TTC549 (cell line): ENCODE measurements at regions not wholly inside any gene's neighbourhood (a gene's known extent, or its start where the extent isn't known, plus 50 kb on each side); places are given as distances from the start of the nearest gene placed in this dataset.

Experiments used
- FAIRE-seq: peaks from 2 replicates; lab custom pipeline; 2012; peaks lifted over from hg19 to GRCh38; lab: Jason Lieb, UNC

DNA sequence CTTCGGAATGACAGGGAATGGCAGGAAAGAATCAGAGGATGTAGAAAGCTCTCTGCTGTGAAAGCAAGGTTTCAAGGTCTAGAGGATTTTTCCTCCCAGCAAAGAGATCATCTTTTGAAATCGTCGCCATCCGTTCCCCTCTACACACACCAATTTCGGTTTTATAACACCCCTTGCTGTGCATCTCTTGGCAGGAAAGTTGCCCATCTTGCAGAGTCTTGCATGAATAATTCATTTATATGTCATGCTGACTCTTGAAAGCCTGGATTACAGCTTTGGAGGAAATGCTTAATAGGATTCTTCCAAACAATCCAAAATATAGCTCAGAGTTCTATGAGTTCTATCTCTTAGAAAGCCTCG, 262.7 kb downstream of the CHL1 start:
- no peak for FAIRE-seq

DNA sequence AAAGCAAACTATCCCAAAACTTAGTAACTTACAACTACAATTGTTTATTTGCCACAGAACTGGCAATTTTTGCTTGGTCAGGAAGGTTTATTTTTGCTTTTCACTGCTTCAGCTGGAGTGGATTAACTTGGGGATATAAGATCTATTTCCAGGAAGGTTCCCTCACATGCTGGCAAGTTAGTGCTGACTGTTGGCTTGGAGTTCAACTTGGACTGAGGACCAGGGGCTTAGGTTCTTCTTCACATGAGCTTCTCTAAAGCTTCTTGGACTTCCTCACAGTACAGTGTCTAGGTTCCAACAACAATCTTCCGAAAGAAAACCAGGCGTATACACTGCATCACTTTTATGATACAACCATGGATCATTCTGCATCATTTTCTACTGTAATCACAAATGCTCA, 264.4 kb downstream of the CHL1 start:
- FAIRE-seq = no peak

DNA sequence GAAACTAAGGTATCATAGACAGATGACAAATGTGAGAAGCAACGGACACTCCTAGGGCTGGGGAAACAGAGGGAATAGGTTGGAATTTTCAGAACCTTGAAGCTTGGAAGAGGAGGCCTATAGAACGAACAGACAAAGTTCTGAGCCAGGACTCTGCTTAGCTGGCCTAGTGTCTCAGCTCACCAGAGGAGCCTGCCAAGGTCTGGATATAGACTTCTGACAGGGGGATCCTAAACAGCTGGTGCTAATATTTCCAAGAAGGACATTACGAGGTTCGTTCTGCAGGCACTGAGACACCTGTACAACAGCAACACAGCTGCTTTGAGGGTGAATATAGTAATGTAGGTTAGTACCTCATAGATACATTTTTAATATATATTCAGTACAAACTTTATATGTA, 266.3 kb downstream of the CHL1 start:
- no peak for FAIRE-seq

DNA sequence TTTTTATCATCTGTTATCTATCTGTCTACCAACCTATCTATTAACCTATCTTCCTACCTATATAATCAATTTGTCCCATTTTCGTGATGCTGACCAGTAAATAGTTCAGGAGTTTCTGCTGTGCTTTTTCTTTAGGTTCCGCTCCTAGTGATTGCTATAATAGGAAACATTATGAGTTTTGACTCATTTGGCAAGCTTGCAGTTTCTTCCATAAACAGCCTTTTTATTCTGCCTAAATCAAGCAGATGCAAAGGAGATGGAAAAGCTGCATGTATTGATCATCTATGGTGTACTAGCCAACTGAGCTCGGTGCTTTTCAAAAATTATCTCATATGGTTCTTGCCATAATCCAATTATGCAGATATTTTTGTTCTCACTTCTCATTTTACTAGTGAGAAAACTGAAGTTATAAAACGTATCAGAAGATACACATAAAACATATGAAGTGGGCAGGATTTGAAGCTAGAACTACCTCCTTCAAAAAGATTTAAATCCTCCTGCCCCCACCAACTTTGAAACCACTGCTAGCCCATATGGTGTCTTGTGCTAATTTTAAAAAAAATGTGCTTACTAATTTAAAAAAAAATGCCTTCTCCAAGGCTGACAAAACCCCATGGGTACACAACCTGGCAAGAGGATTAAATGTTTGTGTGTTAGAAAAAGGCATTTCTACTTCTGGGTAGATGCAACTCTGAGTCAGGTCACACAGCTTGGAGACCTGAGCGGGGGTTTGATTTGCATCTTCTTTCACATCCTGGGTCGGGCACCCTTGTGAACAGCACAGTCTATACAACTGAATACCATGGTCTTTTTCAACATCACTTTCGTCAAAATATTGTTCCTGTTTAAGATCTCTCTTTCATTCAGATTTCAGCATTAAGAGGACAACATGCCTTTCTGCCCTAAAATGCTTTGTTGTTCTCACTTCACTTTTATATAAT, 267.0 kb downstream of the CHL1 start:
- FAIRE-seq = no peak

DNA sequence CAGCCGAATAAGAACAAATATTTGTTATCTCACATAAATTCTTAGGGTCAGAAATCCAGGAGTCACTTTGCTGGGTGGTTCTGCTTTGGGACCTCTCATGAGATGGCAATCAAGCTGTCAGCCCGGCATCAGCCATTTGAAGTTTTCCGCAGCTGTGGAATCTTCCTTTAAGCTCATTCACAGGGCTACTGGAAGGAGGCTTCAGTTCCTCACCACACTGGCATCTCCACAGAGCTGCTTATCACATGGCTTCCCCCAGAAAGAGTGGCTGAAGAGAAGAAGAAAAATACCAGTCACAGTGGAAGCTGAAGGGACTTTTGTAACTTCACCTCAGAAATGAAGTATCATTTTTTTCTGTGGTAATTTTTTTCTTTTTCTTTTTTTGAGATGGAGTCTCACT, 267.7 kb downstream of the CHL1 start:
- no peak for FAIRE-seq

DNA sequence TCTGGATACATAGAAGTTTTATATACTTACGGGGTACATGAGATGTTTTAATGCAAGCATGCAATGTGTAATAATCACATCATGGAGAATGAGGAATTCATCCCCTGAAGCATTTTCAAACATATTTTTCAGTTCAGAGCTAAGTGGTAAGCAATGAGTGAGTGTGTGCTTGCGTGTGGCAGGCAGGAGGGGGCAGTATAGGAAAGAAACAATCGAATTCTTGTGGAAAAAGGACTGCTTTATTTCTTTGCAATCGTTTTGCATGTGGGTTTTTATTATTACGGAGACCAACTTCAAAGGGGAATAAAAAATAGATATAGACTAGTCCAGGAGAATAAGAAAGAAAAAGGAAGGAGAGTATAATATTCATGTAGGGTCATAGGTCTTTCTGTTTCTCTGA, 271.6 kb downstream of the CHL1 start:
- FAIRE-seq = no peak

DNA sequence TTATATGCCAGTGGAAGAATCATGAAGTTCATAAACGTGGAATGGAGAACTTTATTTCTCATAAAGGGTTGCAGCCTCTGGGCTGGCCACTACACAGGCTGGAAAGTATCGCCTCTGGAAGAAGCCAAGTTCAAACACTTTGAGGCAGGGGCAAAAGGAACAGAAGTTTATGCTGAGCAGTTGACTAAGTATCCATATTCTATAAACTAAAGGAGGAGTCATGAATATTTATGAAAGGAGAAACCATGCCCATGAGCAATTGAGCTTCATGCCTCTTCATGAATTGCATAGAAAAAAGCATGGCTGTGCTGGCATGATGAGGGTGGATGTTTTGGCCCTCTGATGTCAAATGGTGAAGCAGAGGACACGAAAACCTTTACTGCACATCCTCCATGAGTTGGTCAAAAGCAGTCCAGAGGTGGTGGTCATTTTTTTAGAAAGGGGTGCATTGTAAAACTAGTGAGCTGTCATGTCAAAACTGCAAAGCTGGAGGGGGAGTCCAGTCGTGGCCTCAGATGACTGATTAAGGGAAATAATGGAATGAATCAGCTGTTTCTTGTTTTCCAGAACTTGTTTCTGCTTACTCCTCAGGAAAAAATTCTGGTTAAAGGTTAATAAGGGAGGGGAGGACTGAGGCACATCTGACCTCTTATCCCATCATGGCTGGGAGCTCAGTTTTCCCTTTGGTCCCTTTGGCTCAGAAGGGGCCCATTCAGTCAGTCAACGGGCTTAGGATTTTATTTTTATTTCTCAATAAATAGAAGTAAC, 276.7 kb downstream of the CHL1 start:
- FAIRE-seq = no peak

DNA sequence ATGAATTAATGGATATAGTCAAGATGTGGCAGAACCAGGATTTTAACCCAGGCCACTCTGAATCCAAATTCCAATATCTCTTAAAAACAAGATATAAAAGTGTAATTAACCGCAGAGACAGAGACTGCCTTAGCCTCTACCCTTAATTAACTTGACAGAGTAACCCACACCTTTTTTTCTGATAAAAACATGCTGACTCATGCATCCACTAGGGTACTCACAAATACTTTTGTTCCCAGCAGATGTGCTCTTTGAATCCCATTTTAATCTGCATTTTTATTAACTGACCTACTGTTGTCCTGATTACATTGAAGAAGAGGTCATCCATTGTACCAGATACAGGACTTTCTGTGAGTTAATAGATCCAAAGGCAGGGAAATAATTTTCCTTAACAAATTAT, 278.3 kb downstream of the CHL1 start:
- no peak for FAIRE-seq

DNA sequence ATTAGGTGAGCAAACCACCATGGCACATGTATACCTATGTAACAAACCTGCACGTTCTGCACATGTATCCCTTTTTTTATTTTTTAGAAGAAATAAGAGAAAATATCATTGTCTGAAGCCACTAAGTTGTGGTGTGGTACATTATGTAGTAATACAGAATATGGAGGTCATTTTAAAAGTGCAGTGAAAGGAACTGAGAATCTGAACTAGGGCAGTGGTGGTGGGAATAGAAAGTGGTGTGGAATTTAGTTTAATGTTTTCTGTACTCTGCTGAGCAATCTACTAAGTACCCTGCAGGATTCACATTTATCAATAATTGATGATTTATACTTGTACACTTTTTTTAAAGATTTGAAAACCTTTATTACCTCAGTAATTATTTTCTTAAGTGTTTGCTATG, 283.5 kb downstream of the CHL1 start:
- no peak for FAIRE-seq

DNA sequence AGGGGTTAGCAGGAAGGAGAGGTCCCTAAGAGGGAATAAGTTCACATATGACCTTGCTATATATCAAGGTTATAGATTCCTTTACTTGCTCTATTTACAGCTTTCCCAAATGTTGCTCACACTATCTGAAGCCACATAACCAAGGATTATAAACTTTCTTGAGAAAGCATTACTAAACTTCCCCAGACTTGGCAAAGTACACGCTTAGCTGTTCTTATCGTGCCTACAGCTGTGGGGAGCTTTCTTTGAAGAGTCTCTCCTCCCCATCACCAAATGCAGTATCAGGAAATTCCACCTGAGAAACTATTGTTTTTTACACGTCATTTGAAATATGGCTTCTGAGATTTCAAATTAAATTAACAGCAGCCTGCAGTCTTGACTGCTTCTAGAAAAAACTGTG, 284.5 kb downstream of the CHL1 start:
- no peak for FAIRE-seq

DNA sequence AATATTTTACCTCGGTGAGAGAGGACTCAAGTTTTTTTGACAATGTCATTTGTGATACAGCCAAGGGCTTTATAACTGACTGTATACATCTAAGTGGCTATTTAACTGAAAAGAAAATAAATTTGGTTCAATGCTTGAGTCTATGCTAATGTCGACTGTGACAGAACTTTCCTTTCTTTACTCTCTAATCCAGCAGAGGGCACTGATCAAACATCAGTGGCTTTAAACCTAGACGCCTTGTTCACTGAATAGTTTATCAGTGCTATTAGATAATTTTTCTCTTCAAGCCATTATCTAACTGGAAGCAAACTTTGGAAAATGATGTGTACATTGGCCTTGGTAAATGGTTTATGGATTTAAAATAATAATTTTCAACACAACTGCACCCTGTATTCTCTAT, 285.1 kb downstream of the CHL1 start:
- no peak for FAIRE-seq

DNA sequence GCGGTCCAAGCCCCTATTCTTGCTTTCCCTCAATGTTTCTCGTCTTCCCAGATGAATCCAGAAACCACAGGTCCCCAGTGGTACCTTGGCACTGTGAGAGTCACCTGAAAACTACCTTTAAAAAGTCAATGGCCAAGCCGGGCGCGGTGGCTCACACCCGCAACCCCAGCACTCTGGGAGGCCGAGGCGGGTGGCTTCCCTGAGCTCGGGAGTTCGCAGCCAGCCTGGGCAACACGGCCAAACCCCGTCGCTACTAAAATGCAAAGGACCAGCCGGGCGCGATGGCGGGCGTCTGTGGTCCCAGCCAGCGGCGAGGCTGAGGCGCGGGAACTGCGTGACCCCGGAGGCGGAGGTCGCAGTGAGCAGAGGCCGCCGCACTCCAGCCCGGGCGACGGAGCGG, 285.9 kb downstream of the CHL1 start:
- FAIRE-seq = no peak

DNA sequence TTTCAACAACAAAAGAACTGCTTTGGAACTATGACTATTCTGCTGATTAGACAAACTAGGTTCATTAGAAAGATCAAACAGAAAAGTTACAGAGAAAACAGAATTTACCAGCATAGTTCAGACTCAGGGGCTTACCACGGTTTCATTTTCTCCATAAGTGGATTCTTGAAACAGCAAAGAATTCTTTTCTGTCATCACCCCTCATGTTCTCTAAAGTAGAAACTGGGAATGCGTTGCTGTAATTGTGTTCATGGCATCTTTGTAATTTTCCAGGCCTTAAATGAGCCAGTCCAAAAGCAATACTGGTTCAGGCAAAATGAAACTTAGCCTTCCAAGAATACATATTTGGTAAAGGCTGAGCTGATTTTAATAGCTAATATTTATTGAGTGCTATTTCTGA, 287.8 kb downstream of the CHL1 start:
- FAIRE-seq = no peak

DNA sequence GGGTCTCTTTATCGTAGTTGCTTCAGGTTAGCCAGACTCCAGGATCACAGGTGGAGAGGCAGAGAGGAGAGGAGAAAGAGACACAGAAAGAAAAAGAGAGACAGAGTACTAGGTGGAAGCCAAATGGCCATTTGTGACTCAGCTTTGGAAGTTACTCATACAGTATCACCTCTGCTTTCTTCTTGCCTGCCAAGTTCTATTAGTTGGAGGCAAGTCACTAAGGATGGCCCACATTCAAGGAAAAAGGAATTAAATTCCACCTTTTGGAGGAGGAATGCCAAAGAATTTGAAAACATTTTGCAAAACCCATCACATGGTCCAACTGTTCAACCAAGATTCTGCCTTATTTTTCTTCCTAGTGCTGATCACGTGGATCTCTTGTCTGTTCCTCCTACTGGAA, 291.1 kb downstream of the CHL1 start:
- no peak for FAIRE-seq

DNA sequence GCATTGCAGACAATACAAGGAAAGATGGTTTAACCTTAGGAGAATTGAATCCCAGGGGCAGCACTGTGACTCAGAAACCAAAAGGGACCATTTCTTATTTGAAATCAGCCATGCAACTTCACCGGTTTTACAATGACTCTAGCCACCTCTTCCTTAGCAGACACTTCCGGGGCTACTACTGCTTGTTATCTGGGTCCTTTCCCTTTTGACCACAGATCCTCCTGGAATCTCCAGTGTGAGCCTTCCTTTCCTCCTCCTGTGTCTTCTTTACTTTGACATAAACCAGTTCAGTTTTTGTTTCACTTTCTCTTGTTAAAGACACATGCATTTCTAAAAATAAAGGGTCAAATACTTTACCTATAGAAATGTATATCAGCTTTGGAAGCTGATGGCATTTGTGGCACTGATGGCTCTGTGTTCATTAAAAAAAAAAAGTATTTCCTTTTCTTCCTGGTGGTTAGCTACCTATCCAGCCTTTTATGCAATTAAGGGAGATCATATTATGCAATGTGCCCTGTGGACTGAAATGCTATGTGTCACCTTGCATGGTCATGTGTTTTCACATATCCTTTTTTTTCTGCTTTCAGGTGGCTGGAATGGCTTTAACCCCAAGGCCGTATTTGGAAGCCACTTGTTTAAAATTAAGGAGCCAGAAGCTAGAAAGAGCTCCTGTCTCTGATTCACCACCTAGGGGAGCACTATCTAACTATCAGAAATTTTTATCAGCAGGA, 296.2 kb downstream of the CHL1 start:
- FAIRE-seq = no peak

DNA sequence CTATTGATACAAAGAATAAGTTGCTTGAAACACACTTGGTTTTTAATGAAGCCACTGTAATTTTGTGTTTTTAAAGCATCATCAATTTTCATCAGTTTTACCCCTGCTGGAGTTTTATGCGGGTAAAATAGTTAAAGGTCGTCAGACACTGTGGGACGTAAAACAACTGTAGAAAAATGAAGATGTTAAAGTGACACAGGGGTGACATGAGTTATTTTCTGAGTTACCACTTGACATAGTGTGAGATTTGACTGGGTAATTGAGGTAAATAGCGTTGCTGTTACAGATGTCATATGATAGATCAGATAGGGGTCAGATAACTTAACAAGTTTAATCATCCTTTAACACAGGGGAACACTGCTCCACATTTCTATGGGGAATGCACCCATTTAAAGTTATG, 297.6 kb downstream of the CHL1 start:
- FAIRE-seq = no peak

DNA sequence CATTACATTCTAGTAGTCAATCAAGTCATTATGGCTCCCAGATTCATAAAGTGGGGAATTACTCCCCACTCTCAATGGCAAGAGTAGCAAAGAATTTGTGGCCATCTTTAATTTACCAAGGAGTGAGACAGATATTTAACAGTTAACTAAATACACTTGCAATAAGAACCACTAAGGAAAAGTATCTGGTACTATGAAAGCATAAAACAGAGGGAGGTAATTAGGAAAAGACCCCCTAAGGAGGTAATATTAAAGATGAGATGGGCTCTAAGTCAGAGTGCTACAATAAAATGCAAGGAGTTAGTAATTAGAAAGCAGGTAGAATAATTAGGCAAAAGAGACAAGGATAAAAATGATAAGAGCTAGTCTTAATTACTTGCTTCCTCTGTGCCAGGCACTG, 301.9 kb downstream of the CHL1 start:
- no peak for FAIRE-seq

DNA sequence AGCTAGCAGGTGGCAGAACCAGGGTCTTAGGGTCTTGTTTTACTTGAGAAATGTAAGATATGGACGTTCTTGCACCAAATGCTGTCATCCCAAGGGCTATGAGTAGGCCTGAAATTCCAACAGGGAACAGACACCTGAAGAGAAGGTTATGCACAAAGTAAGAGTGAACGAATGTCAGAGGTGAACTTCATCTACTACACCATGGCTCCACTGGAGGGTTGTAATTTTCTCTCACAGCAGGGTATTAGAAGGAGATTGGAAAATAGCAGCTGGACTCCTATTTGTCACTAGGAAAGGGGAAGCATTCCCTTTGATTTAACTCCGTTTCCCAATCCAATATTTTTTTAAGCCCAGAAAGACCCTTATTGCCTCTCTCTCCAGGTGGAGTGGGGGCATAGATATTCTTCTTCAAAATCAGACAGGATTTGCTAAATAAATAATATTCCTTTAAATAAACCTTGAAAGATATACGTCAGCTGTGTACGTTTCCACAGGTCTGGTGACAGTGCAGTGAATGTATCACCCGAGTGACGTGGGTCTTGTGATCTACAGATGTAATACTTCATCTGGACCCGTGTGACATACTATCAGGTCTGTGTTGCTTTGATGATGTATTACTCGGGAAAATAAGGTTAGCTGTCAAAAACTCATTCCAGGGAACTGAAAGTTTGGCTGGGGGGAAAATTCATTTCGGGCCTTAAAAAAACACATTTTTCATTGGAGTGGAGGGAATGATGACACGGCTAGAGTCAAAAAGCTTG, 302.6 kb downstream of the CHL1 start:
- no peak for FAIRE-seq

DNA sequence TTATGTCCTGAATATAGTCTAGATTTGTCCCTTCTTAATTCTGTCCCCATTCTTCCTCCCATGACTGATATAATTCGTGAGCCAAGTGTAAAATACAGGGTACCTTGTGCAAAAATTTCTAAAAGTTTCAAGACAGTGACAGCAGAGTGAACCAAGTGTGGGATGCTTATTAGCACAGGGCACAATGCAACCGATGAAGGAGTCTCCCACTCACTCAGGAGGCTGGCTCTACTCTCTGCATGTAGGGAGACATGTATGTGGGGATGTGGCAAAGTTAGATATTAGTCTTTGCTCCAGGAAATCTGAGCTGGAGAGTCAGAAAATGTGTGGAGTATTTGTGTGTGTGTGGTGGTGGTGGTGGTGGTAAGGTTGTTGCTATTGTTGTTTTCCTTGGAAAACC, 305.9 kb downstream of the CHL1 start:
- FAIRE-seq = no peak

DNA sequence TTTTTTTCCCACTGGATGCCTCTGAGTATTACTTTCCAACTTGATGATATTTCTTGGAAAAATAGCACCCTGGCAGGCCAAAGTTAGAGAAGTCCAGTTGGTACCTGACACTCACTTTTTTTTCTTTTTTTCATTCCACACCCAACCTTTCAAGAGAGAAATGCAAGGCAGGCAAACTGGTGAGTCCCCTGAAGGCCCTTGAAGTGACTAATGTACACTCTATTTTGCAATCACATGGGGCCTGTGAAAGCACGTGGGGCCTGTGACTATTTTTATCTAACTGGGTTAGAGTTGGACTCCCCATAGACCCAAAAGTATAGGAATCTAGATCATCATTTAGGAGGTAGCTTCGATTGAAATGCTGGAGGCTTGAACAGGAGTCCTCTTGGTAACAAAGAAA, 316.7 kb downstream of the CHL1 start:
- no peak for FAIRE-seq

DNA sequence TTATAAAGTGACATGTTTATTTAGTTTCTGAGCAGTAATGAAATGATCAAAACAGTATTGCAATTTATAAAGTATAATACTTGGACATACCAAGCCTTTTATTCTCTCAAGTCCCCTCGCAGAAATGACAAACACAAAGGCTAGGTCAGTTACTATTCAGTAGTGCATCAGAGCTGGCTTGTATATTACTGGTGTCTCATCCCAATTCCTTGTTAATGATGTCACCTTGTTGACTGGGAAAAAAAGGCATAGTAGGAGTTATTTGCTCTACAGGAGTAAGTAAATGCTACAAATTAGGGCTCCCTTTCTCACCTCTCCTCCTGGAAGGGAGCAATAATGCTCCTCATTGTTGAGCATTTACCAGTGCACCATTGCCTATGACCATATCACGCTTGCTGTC, 317.6 kb downstream of the CHL1 start:
- no peak for FAIRE-seq

DNA sequence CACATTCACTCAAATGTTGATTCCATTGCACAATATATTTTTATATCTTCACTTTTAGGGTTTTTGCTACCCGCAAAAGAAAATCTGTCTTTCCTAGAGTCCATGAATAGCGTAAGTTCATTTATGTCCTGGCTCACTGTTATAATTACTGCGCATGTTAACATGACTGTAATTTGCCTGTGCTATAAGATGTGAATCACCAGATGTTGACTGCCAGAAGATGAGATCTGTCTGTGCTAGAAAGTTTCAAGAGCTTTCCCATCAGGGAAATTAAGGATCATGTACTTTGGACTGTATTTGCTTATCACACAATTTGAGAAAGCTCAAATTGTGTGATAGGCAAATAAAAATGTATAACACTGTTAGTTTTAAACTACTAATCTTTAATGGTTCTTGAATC, 322.5 kb downstream of the CHL1 start:
- no peak for FAIRE-seq
